HG03565 (cell line): ENCODE measurements at regions not wholly inside any gene's neighbourhood (a gene's known extent, or its start where the extent isn't known, plus 50 kb on each side); places are given as distances from the start of the nearest gene placed in this dataset.
"Not testable (repeated sequence)": the region's sequence is repeated elsewhere in the genome, so short reads cannot be mapped to it uniquely, and the experiment has no call there.

ENCODE experiments used
- ATAC-seq: cut with Tn5 transposase; IDR thresholded peaks from one replicate; pipeline ENCODE4 v1.9.1; 2021; ENCODE audit warnings: mild to moderate bottlenecking, moderate library complexity; ENCODE audit not compliant: unreplicated experiment

DNA sequence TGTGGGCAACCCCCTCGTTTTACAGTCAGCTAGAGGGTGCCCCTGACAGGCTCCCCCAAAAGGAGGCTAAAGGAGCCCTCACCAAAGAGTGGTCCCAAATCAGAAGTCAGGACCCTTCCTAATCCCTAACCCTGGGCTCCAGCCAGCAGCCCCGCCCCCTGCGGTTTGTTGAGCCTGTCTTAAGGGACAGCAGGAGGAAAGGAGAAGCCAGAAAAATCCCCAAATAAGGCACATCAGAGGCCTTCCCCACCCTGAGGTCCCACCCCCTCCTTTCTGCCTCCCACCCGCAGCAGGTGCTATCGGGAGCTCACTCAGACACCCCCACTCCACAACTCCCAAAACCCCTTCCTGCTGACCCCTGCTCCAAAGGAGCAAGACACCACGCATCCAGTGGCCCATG lies 127.2 kb downstream of the TNFRSF13B start:
- not testable (repeated sequence) for ATAC-seq

DNA sequence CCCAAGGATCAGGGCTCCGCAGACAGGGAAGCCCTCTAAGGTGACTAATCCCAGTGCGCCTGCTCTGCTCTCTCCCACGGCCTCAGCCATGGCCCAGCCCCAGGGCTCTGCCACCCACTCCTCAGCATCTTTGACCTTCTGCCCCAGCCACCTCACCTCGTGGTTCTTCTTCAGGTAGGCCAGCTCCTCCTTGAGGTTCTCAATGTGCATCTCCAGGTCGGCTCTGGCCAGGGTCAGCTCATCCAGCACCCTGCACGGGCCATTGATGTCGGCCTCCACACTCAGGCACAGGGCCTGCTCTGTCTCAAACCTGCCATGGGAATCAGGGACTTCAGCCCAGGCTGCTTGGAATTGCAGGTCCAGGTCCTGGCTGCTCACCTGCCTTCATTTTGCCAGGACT lies 128.4 kb downstream of the TNFRSF13B start:
- ATAC-seq = not testable (repeated sequence)

DNA sequence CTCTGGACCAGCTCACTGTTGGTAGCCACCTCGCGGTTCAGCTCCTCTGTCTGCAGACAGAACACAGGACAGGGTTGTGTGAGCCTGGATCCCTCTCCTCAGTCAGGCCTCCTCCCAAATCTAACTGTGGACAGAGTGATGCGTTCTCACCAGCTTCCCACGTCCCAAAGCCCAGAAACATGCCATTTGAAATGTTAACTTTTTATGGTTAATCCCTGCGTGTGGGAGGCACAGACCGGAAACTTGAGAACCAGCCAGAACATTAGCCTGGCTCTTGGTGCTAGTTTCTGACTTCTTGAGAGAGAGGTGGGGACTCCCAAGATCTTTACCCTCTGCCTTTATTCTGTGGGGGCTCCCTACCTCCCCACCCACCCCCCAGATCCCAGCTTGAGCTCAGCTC lies 129.6 kb downstream of the TNFRSF13B start:
- ATAC-seq = not testable (repeated sequence)

DNA sequence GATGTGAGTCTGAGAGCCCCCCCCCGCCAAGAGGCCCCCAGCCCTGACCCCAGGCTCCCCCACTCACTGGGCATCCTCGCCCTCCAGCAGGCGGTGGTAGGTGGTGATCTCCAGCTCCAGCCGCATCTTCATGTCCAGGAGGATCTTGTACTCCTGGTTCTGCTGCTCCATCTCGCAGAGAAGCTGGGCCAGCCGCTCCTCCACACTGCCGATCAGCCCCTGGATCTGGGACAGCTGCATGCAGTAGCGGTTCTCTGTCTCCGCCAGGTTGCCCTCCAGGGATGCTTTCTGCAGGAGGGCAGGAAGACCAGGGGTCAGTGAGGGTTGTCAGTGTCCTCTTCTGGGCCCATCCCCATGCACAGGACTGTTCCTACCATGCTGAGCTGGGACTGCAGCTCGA lies 130.0 kb downstream of the TNFRSF13B start:
- not testable (repeated sequence) for ATAC-seq

DNA sequence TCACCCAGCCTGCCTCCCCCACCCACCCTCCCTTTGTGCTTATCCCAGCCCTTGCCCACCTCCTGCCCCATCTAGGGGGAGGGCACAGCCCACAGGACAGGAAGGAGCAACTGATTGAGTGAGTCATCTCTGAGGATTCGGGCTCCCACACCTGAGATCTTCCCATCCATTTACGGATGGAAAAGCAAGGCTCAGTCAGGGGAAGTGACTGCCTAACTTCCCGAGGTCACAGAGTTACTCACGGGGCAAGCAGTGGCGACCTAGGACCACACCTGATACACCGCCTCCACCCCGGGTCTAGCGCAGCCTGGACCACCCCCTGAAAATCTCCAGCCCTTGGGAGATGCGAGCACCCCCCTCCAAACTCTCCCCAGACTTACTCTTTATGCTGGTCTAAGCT lies 131.7 kb downstream of the TNFRSF13B start:
- not testable (repeated sequence) for ATAC-seq

DNA sequence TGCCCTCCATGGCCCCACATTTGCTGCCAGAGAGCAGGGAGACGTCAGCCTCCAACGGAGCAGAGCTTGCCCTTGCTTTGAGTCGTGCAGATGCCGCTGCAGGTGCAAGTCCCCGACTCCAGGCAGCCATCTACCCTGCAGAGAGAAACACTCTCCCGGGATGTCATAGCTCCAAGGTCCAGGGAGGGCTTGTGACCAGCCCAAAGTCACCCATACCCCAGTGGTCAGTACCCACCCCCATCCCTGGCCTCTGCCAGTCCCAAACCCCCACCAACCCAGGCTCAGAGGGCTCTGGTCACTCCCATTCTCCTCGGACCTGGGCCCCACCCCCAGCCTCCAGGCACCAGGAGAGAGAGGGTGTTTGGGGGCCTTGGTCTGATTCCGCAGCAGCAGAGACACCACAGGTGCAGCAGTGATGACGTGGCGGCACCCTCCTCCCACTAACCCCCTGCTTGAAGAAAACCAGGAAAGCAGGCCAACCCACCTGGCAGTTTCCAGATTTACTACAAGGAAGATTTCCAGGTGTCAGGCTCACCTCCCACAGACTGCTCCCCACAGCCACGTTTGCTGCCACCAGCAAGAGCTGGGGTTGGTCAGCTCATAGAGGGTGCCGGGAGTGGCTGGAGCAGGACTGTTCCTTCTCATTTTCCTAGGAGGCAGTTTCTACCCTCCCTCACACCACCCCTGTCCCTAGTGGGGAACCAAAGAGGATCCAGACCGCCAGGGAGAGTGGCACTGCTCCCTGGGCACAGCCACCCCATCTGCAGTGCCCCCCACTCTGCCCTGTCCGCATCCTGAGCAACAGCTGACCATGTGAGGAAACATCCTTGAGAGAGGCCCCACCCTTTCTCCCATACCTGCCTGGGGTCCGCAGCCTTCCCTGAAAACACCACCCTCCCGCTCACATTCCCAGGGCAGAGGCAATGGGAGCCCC lies 132.4 kb downstream of the TNFRSF13B start:
- ATAC-seq = not testable (repeated sequence)

DNA sequence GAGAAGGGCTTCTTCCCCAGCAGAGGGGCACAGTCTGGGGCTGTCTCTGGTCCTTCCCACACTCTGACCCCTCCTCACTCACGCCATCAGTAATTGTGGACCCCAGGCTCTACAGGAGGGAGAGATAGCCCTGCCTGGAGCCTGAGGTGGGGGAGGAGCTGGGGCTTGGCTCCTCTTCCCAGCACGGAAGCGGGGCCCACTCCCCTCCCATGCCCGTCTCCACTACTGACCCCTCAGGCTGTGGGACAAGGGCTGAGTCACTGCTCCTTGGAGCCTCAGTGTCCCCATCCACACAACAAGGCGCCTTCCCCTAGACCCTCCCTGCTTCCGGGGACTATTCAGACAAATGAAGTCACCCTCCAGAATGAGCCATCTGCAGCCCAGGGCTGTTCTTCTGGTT lies 133.1 kb downstream of the TNFRSF13B start:
- not testable (repeated sequence) for ATAC-seq

DNA sequence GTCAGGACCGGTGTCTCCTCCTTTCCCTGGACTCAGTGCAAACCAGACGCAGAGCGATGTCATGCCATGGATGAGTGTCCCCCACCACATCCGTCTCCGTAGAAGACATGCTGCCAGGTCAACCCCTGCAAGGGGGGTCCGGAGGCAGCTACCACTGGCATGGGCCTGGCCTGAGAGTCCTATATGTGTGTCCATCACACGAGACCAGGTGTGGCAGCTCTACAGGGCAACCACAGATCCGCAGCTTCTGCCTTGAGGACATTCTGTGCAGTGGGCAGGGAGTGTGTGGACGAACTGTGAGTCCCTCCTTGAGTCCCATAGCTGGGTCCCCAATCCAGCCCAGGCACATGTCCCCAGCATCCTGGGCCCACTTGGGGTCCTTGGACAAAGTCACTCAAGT lies 133.6 kb downstream of the TNFRSF13B start:
- ATAC-seq = not testable (repeated sequence)

DNA sequence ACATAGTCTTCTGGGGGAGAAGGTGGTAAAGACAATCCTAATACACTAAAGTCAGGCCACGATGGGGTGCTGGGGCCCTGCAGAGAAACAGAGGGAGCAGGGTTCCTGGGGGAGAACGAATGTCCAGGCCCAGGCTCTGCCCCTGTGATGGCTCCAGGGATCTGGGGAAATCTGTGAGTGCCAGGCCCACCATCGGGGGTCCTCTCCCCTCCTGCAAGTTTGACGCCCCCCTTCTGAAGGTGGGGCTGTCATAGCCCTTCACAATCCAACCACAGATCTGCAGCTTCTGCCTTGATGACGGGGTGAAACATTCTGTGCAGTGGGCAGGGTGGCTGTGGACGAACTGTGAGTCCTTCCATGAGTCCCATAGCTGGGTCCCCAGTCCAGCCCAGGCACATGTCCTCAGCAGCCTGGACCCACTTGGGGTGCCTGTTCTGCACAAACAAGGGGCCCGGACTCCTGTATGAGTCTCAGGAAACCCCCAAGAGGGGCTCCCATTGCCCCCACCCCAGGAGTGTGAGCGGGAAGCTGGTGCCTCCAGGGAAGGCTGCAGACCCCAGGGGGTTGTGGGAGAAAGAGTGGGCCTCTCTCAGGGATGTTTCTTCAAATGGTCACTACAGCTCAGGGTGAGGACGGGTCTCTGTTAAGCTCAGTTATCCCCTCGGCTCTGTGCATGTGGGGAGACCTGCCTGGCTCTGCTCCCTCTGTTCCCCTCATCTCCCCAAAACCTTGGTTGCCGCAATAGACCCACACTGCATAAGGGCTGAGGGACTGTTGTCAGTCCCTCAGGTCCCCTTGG lies 134.3 kb downstream of the TNFRSF13B start:
- not testable (repeated sequence) for ATAC-seq

DNA sequence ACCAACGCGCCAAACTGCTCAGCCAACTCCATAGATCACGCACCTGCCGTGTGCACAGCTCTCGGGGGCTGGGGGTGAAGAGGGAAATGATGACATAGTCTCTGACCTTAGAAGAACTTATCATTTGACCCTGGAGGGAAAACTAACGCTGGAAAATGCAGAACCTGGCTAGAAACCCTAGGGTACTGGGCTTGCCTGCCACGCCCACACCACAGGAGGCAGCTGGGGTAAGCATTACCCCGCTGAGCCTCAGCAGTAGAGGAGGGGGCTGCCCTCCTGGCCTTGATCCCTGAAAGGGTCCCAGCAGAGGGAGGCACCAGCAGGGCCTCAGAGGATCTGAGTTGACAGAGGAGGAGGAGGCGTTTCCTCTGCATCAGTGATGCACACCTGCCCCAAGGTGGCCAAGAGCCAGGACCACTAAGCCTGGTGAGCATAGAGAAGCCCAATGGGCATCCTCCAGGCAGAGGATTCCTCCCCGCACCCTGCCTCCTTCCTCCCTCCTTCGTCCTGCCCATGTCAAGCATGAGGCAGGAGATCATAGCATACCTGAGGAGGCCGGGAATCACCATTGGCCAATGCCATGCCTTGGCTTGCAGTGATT lies 135.5 kb downstream of the TNFRSF13B start:
- ATAC-seq = not testable (repeated sequence)

DNA sequence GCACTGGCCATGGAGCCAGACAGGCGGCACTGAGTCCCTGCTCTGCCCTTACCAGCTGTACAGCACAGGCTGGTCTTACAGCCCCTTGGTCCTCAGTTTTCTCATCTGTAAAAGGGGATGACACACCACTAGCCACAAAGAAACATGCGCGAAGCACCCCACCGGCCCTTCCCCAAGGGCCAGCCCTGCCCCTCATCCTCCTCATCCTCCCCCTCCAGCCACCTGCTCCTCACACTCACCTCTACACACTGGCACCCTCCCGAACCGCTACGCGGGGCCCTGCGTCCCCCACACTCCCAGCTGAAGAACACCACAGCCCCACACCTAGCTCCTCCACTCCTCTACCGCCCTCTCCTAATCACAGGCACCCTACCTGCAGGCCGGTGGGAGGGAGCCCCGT lies 138.4 kb downstream of the TNFRSF13B start:
- not testable (repeated sequence) for ATAC-seq

DNA sequence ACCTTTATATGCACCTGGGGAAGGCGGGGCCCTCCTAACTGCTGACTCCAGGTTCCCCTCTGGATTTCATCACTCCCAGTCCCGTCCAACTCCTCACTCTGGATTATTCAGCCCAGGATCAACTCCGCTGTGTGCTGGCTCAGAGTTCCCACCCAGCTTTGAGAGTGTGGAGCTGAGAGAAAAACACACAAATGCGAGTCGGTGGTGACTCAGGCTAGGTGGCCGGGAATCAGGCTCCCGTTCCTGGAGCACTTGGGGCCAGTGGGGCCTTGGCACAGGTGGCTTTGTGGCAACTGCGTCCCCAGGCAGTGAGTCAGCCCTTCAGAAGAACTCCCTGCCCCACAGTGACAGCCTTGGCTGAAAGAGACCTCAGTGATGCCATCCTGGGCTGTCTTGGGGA lies 139.1 kb downstream of the TNFRSF13B start:
- not testable (repeated sequence) for ATAC-seq

DNA sequence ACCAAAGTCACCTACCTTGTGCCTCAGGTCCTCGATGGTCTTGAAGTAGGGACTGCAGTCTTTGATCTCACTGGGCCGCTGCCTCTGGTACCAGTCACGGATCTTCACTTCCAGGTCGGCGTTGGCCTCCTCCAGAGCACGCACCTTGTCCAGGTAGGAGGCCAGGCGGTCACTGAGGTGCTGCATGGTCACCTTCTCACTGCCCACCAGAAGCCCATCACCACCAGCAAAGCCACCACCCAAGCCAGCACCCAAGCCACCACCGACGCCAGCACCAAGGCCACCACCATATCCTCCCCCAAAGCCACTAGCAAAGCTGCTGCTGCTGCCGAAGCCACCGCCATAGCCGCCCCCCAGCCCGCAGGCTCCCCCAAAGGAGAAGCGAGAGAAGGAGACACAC lies 139.7 kb downstream of the TNFRSF13B start:
- ATAC-seq = not testable (repeated sequence)

DNA sequence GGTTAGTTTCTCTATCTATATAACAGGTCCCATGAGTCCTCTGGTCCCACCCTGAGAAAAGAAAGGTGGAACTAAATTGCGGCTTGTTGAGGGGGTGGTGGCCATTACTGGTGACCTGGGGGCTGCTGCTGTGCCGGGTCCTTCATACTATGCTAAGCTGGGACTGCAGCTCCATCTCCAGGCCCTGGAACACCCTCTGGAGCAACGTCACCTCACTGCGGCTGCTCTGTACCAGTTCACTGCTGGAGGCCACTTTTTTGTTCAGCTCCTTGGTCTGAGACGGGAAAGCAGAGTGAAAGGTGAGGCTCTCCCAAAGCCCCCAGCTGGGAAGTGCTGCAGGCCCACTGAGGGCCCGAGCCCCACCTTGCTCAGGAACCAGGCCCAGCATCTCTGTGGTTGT lies 140.7 kb downstream of the CCDC144A start:
- ATAC-seq = not testable (repeated sequence)

DNA sequence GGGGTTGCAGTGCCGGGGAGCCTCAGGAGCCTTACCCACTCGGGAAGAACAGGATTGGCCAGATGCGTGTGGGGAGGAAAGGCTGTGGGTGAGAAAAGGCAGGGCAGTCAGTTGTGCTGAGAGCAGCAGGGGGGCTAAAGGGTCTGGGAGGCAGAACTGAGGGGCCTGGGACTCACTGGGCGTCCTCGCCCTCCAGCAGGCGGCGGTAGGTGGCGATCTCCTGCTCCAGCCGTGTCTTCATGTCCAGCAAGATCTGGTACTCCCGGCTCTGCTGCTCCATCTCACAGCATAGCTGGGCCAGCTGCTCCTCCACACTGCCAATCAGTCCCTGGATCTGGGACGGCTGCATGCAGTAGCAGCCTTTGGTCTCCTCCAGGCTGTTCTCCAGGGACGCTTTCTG lies 140.2 kb downstream of the CCDC144A start:
- not testable (repeated sequence) for ATAC-seq
